ENCODE measurements at regions not wholly inside any gene's neighbourhood (a gene's known extent, or its start where the extent isn't known, plus 50 kb on each side); places are given as distances from the start of the nearest gene placed in this dataset.
"Not testable (repeated sequence)": the region's sequence is repeated elsewhere in the genome, so short reads cannot be mapped to it uniquely, and the experiment has no call there.

DNA sequence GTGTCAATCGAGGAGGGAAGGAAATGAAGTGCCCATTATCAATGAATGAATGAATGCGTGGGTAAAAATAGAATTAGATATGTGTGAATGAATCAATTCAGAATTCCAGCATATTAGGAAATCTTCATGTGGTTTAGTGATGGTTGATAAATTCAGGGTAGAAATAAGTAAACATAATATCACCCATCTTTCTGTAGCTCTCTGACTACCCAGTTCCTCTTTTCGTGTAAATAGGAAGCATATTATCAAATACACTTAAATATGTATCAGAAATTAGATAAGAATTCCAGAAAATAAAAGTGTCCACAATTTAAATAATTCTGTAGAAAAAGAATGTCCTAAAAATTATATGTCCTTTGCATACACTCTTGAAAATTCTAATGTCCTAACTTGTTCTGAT lies 552.9 kb upstream of the LRATD1 start:
- Histone ChIP-seq H4K20me1 (ENCODE audit: insufficient read depth, low read length) (no peaks in the 10 kb centered on the region), H3K9me3 (ENCODE audit: insufficient read depth, low read length) (no peaks in the 10 kb centered on the region), H3K36me3 (replicated peaks; ENCODE audit: low read depth, low read length) (no peaks in the 10 kb centered on the region), H3K4me3 (ENCODE audit: low read length) (no peak overlapping the region), H2AFZ (ENCODE audit: low read depth, low read length) (no peak overlapping the region), H3K4me1 (ENCODE audit: low read length) (no peaks in the 10 kb centered on the region), H3K4me2 (ENCODE audit: low read length) (no peak overlapping the region), H3K27ac (ENCODE audit: low read length) (no peak overlapping the region), H3K79me2 (ENCODE audit: low read length) (no peaks in the 10 kb centered on the region), H3K9ac (ENCODE audit: low read length) (no peak overlapping the region), H3K27me3 (ENCODE audit: low read depth, low read length) (no peaks in the 10 kb centered on the region)
- no peak for TF ChIP-seq CTCF (IDR thresholded peaks at IDR 0.05; ENCODE audit: low read depth, low read length)
- no peak for TF ChIP-seq EZH2phosphoT487 (IDR thresholded peaks at IDR 0.05; ENCODE audit: low read depth)

DNA sequence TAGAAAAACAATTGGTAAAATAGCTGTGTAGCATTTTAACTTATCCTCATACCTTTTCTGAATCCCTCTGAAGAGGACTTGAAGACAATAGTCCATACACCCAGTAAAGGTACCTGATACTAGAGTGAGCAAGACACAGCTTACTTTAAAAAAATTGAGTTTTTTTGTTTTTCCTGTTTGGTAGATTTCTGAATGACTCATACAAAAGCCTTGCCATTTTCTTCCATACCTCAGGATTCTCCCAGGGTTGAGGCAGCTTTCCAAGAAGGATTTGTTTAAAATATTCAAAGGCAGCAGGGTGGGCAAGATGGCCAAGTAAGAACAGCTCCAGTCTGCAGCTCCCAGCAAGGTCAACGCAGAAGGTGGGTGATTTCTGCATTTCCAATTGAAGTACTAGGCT lies 551.0 kb upstream of the LRATD1 start:
- Histone ChIP-seq H3K4me3 (ENCODE audit: low read length) (no peak overlapping the region), H3K4me1 (ENCODE audit: low read length) (no peaks in the 10 kb centered on the region), H4K20me1 (ENCODE audit: insufficient read depth, low read length) (no peaks in the 10 kb centered on the region), H3K27me3 (ENCODE audit: low read depth, low read length) (no peaks in the 10 kb centered on the region), H3K4me2 (ENCODE audit: low read length) (no peak overlapping the region), H3K79me2 (ENCODE audit: low read length) (no peaks in the 10 kb centered on the region), H3K27ac (ENCODE audit: low read length) (no peak overlapping the region), H3K36me3 (replicated peaks; ENCODE audit: low read depth, low read length) (no peaks in the 10 kb centered on the region), H2AFZ (ENCODE audit: low read depth, low read length) (no peak overlapping the region), H3K9me3 (ENCODE audit: insufficient read depth, low read length) (no peaks in the 10 kb centered on the region), H3K9ac (ENCODE audit: low read length) (no peak overlapping the region)
- no peak for TF ChIP-seq EZH2phosphoT487 (IDR thresholded peaks at IDR 0.05; ENCODE audit: low read depth)
- TF ChIP-seq CTCF (IDR thresholded peaks at IDR 0.05; ENCODE audit: low read depth, low read length) = no peak

DNA sequence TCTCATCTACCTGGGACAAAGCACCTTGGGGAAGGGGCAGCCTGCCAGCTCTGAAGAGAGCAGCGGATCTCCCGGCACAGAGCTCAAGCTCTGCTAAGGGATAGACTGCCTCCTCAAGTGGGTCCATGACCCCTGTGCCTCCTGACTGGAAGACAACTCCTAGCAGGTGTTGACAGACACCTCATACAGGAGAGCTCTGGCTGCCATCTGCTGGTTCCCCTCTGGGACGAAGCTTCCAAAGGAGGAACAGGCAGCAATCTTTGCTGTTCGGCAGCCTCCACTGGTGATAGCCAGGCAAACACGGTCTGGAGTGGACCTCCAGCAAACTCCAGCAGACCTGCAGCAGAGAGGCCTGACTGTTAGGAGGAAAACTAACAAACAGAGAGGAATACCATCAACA lies 549.9 kb upstream of the LRATD1 start:
- Histone ChIP-seq H3K36me3 (replicated peaks; ENCODE audit: low read depth, low read length) (no peaks in the 10 kb centered on the region), H3K4me1 (ENCODE audit: low read length) (no peaks in the 10 kb centered on the region), H3K27ac (ENCODE audit: low read length) (no peak overlapping the region), H4K20me1 (ENCODE audit: insufficient read depth, low read length) (no peaks in the 10 kb centered on the region), H3K9me3 (ENCODE audit: insufficient read depth, low read length) (no peaks in the 10 kb centered on the region), H3K27me3 (ENCODE audit: low read depth, low read length) (no peaks in the 10 kb centered on the region), H3K9ac (ENCODE audit: low read length) (no peak overlapping the region), H3K4me3 (ENCODE audit: low read length) (no peak overlapping the region), H3K4me2 (ENCODE audit: low read length) (no peak overlapping the region), H2AFZ (ENCODE audit: low read depth, low read length) (no peak overlapping the region), H3K79me2 (ENCODE audit: low read length) (no peaks in the 10 kb centered on the region)
- TF ChIP-seq EZH2phosphoT487 (IDR thresholded peaks at IDR 0.05; ENCODE audit: low read depth) (no peak), CTCF (IDR thresholded peaks at IDR 0.05; ENCODE audit: low read depth, low read length) (no peak)

DNA sequence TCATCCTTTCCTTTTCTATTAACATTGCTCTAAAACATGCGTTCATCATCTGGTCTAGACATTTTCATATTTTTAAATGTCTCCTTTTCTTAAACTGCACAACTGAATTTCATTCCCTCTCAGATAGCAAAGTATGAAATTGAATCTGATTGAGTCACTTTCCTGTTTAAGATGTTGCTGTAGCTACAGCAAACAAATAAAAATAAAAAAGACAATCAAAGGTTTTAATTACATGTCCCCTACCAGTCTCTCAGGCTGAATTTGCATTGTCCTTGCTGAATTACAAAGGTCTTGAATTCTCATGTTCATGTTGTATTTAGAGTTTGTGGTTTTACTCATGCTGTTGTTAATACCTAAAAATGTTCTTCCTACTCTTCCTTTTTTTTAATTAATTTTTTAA lies 537.9 kb upstream of the LRATD1 start:
- TF ChIP-seq CTCF (IDR thresholded peaks at IDR 0.05; ENCODE audit: low read depth, low read length) (no peak), EZH2phosphoT487 (IDR thresholded peaks at IDR 0.05; ENCODE audit: low read depth) (no peak)
- Histone ChIP-seq H3K9ac (ENCODE audit: low read length) (no peak overlapping the region), H2AFZ (ENCODE audit: low read depth, low read length) (no peak overlapping the region), H4K20me1 (ENCODE audit: insufficient read depth, low read length) (no peaks in the 10 kb centered on the region), H3K4me2 (ENCODE audit: low read length) (no peak overlapping the region), H3K79me2 (ENCODE audit: low read length) (no peaks in the 10 kb centered on the region), H3K4me1 (ENCODE audit: low read length) (no peaks in the 10 kb centered on the region), H3K27ac (ENCODE audit: low read length) (no peak overlapping the region), H3K9me3 (ENCODE audit: insufficient read depth, low read length) (no peaks in the 10 kb centered on the region), H3K4me3 (ENCODE audit: low read length) (no peak overlapping the region), H3K27me3 (ENCODE audit: low read depth, low read length) (no peaks in the 10 kb centered on the region), H3K36me3 (replicated peaks; ENCODE audit: low read depth, low read length) (no peaks in the 10 kb centered on the region)

- not testable (repeated sequence) for H3K27ac ChIP-seq (ENCODE audit: low read length)
Measured at GRCh38 chr2:14099101-14099500, 533.4 kb upstream of the LRATD1 start.

More at GRCh38 chr2:14099101-14099500, 533.4 kb upstream of the LRATD1 start:
- not testable (repeated sequence) for H3K36me3 ChIP-seq (replicated peaks; ENCODE audit: low read depth, low read length); H3K9ac ChIP-seq (ENCODE audit: low read length); H3K4me3 ChIP-seq (ENCODE audit: low read length); H3K27me3 ChIP-seq (ENCODE audit: low read depth, low read length); H4K20me1 ChIP-seq (ENCODE audit: insufficient read depth, low read length); H3K9me3 ChIP-seq (ENCODE audit: insufficient read depth, low read length); H3K4me1 ChIP-seq (ENCODE audit: low read length); H2AFZ ChIP-seq (ENCODE audit: low read depth, low read length); H3K79me2 ChIP-seq (ENCODE audit: low read length); H3K4me2 ChIP-seq (ENCODE audit: low read length)

Measured in OCI-LY3 (cell line).